MM.1S (cell line): ENCODE measurements at regions not wholly inside any gene's neighbourhood (a gene's known extent, or its start where the extent isn't known, plus 50 kb on each side); places are given as distances from the start of the nearest gene placed in this dataset.

Experiments
- DNase-seq: peaks from one replicate; pipeline ENCODE4 v3.0.0-alpha.2; 2015
- H2AFZ ChIP-seq: fragments of 300-600 bp; sonication (generic); 2 replicates; pipeline ENCODE4 v1.6.0; 2016; ENCODE audit warnings: antibody characterized with exemption, low read length
- H3F3A ChIP-seq: fragments of 300-600 bp; sonication (generic); 2 replicates; pipeline ENCODE4 v1.6.1; 2016; ENCODE audit warnings: mild to moderate bottlenecking, antibody characterized with exemption, low read length, moderate library complexity, mixed read lengths; ENCODE audit not compliant: insufficient read depth
- H3K27ac ChIP-seq: fragments of 300-600 bp; sonication (generic); 2 replicates; pipeline ENCODE4 v1.5.1; 2016; ENCODE audit warnings: mild to moderate bottlenecking, low read length
- H3K27me3 ChIP-seq: fragments of 300-600 bp; sonication (generic); replicated peaks from 2 replicates; pipeline ENCODE4 v1.6.0; 2016; ENCODE audit warnings: low read length; ENCODE audit not compliant: insufficient read depth
- H3K36me3 ChIP-seq: fragments of 300-600 bp; sonication (generic); replicated peaks from 2 replicates; pipeline ENCODE4 v1.6.1; 2016; ENCODE audit warnings: mild to moderate bottlenecking, low read length, mixed read lengths; ENCODE audit not compliant: insufficient read depth
- H3K4me1 ChIP-seq: fragments of 300-600 bp; sonication (generic); 2 replicates; pipeline ENCODE4 v1.6.1; 2016; ENCODE audit warnings: low read length, mixed read lengths
- H3K4me2 ChIP-seq: fragments of 300-600 bp; sonication (generic); 2 replicates; pipeline ENCODE4 v1.6.0; 2016; ENCODE audit warnings: low read depth, low read length
- H3K4me3 ChIP-seq: fragments of 300-600 bp; sonication (generic); 2 replicates; pipeline ENCODE4 v1.5.1; 2016; ENCODE audit warnings: low read length, mixed read lengths
- H3K79me2 ChIP-seq: fragments of 300-600 bp; sonication (generic); 2 replicates; pipeline ENCODE4 v1.6.1; 2016; ENCODE audit warnings: mixed run types, low read length, mixed read lengths
- H3K9ac ChIP-seq: fragments of 300-600 bp; sonication (generic); 2 replicates; pipeline ENCODE4 v1.6.1; 2016; ENCODE audit warnings: low read length, mixed read lengths
- H3K9me2 ChIP-seq: fragments of 300-600 bp; sonication (generic); replicated peaks from 2 replicates; pipeline ENCODE4 v1.6.1; 2016; ENCODE audit warnings: mild to moderate bottlenecking, low read length, mixed read lengths; ENCODE audit not compliant: insufficient read depth
- H3K9me3 ChIP-seq: fragments of 300-600 bp; sonication (generic); replicated peaks from 2 replicates; pipeline ENCODE4 v1.6.1; 2016; ENCODE audit warnings: mild to moderate bottlenecking, low read length, mixed read lengths; ENCODE audit not compliant: insufficient read depth
- H4K20me1 ChIP-seq: fragments of 300-600 bp; sonication (generic); 2 replicates; pipeline ENCODE4 v1.6.1; 2016; ENCODE audit warnings: mild to moderate bottlenecking, low read length, moderate library complexity, mixed read lengths; ENCODE audit not compliant: insufficient read depth
- EZH2 ChIP-seq: fragments of 300-600 bp; sonication (generic); optimal IDR thresholded peaks from 2 replicates; pipeline ENCODE3; 2017; ENCODE audit warnings: low read depth, mild to moderate bottlenecking, antibody characterized with exemption, low read length, mixed read lengths
- EZH2phosphoT487 ChIP-seq: fragments of 300-600 bp; sonication (generic); IDR thresholded peaks from 2 replicates; pipeline ENCODE4 v1.6.1; 2018; ENCODE audit warnings: antibody characterized with exemption, low read length
- TF ChIP-seq, protein P1 (sequence below): fragments of 300-600 bp; sonication (generic); IDR thresholded peaks from 2 replicates; pipeline ENCODE4 v1.5.1; 2016; ENCODE audit warnings: antibody characterized with exemption, low read length, mixed read lengths

DNA sequence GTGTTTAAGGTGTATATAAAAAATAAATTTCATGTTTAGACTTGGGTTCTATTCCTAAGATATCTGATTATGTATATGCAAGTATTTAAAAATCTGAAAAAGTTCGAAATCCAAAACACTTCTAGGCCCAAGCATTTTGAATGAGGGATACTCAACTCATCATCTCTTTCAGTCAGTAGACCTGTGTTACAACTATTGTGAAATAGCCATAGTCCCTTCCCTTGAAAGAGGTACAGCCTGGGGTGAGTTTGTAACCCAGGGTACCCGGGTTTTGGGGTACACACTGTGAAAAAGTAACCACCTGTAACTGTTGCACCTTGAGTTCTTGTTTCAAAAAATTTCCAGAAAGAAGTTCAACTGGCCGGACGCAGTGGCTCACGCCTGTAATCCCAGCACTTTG, 76.6 kb upstream of the DOK5 start:
- Histone ChIP-seq H3K79me2 (no peaks in the 10 kb centered on the region), H3K27me3 (no peaks in the 10 kb centered on the region), H3K4me2 (no peak overlapping the region), H3K36me3 (no peaks in the 10 kb centered on the region), H3K27ac (no peak overlapping the region), H4K20me1 (no peaks in the 10 kb centered on the region), H3K9ac (no peak overlapping the region), H3K4me3 (no peak overlapping the region), H3K9me2 (no peaks in the 10 kb centered on the region), H3K9me3 (no peaks in the 10 kb centered on the region), H3F3A (no peaks in the 10 kb centered on the region), H2AFZ (no peak overlapping the region), H3K4me1 (no peaks in the 10 kb centered on the region; the same call in 1 of the 2 replicates)
- DNase-seq = no peak
- TF ChIP-seq EZH2 (no peak), EZH2phosphoT487 (no peak)
- TF ChIP-seq, protein P1, sequence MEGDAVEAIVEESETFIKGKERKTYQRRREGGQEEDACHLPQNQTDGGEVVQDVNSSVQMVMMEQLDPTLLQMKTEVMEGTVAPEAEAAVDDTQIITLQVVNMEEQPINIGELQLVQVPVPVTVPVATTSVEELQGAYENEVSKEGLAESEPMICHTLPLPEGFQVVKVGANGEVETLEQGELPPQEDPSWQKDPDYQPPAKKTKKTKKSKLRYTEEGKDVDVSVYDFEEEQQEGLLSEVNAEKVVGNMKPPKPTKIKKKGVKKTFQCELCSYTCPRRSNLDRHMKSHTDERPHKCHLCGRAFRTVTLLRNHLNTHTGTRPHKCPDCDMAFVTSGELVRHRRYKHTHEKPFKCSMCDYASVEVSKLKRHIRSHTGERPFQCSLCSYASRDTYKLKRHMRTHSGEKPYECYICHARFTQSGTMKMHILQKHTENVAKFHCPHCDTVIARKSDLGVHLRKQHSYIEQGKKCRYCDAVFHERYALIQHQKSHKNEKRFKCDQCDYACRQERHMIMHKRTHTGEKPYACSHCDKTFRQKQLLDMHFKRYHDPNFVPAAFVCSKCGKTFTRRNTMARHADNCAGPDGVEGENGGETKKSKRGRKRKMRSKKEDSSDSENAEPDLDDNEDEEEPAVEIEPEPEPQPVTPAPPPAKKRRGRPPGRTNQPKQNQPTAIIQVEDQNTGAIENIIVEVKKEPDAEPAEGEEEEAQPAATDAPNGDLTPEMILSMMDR = no peak

- H3K9me3 ChIP-seq = no peaks in the 10 kb centered on the region
- H3K27ac ChIP-seq = no peak overlapping the region
- no peak overlapping the region for H2AFZ ChIP-seq
- H3K4me1 ChIP-seq = no peaks in the 10 kb centered on the region
- no peak overlapping the region for H3K4me3 ChIP-seq
- TF ChIP-seq, protein P1 = no peak
- TF ChIP-seq EZH2phosphoT487 (no peak), EZH2 (no peak)
- no peak overlapping the region for H3K9ac ChIP-seq
- no peaks in the 10 kb centered on the region for H3K36me3 ChIP-seq
- H3K4me2 ChIP-seq = no peak overlapping the region
- no peaks in the 10 kb centered on the region for H3F3A ChIP-seq
- H3K27me3 ChIP-seq = no peaks in the 10 kb centered on the region
- H3K79me2 ChIP-seq = no peaks in the 10 kb centered on the region
- no peaks in the 10 kb centered on the region for H4K20me1 ChIP-seq
- no peaks in the 10 kb centered on the region for H3K9me2 ChIP-seq
- no peak for DNase-seq
Measured at GRCh38 chr20:54405540-54405939, 69.9 kb upstream of the DOK5 start.

DNA sequence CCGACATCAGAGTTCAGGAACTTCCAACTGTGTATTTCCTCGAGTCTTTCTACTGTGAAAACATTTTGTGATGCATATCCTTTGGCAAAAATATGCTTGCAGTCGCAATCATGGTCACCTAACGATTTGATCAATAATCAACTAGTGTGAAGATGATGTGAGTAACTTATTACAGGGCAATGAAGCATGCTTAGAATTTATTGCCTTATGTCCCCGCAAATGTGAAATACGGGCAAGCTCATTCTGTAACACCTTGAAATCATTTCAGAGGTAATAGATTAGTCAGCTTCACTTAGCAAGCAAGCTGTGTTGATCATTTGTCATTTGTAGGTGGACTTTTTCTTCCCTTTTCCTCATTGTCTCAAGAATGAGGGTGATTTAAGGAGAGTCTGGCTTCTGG, 67.9 kb upstream of the DOK5 start:
- H3K27me3 ChIP-seq = no peaks in the 10 kb centered on the region
- no peak overlapping the region for H3K9ac ChIP-seq
- H3K4me3 ChIP-seq = no peak overlapping the region
- no peak overlapping the region for H3K27ac ChIP-seq
- H4K20me1 ChIP-seq = no peaks in the 10 kb centered on the region
- TF ChIP-seq, protein P1 = no peak
- TF ChIP-seq EZH2 (no peak), EZH2phosphoT487 (no peak)
- no peaks in the 10 kb centered on the region for H3K9me2 ChIP-seq
- H3K79me2 ChIP-seq = no peaks in the 10 kb centered on the region
- DNase-seq = no peak
- no peaks in the 10 kb centered on the region for H3K4me1 ChIP-seq
- no peaks in the 10 kb centered on the region for H3K9me3 ChIP-seq
- no peak overlapping the region for H3K4me2 ChIP-seq
- H2AFZ ChIP-seq = no peak overlapping the region
- no peaks in the 10 kb centered on the region for H3K36me3 ChIP-seq
- H3F3A ChIP-seq = no peaks in the 10 kb centered on the region
